ENCODE measurements at regions not wholly inside any gene's neighbourhood (a gene's known extent, or its start where the extent isn't known, plus 50 kb on each side); places are given as distances from the start of the nearest gene placed in this dataset.

- in situ Hi-C loops (cut with MboI; ENCODE audit: low sequenced_read_pairs): no loop called here
- Histone ChIP-seq H4K91ac (ENCODE audit: insufficient read depth, low read depth, low read length) (no peak overlapping the region), H4K20me1 (ENCODE audit: insufficient read depth, low read length) (no peaks in the 10 kb centered on the region), H3K4me2 (ENCODE audit: low read depth, low read length) (no peak overlapping the region), H3K14ac (replicated peaks; ENCODE audit: low read depth, low read length) (0 out of 2 replicates have a peak overlapping the region, but pooled peaks have one; percentile 2), H3K56ac (ENCODE audit: extremely low read depth, insufficient read depth, low read length) (no peak overlapping the region), H3K9ac (ENCODE audit: low read depth, low read length) (no peak overlapping the region), H3K23ac (ENCODE audit: low read depth, low read length) (no peak overlapping the region), H4K5ac (ENCODE audit: low read depth, low read length) (no peak overlapping the region), H3K27me3 (ENCODE audit: control insufficient read depth, insufficient read depth, low read length) (no peaks in the 10 kb centered on the region), H3K79me1 (ENCODE audit: low read depth in 1 of 2, low read length in 2 of 2) (no peaks in the 10 kb centered on the region), H3K36me3 (ENCODE audit: control insufficient read depth, insufficient read depth, low read length) (no peaks in the 10 kb centered on the region), H3K4me1 (ENCODE audit: control insufficient read depth, insufficient read depth, low read length) (no peaks in the 10 kb centered on the region), H3K4me3 (ENCODE audit: insufficient read depth, low read depth, low read length) (no peak overlapping the region), H2BK5ac (ENCODE audit: low read depth, low read length, poor library complexity, severe bottlenecking) (no peak overlapping the region), H2AK5ac (ENCODE audit: low read depth, low read length) (no peak overlapping the region), H3K9me1 (ENCODE audit: insufficient read depth, low read length) (no peaks in the 10 kb centered on the region), H3K9me3 (ENCODE audit: control insufficient read depth, insufficient read depth, low read length) (no peaks in the 10 kb centered on the region), H3K18ac (ENCODE audit: low read depth, low read length) (no peak overlapping the region), H2BK120ac (ENCODE audit: low read depth, low read length) (no peak overlapping the region), H3K27ac (ENCODE audit: insufficient read depth, low read length) (no peak overlapping the region), H2AFZ (replicated peaks; ENCODE audit: low read length, poor library complexity) (no peak overlapping the region), H2BK20ac (ENCODE audit: low read depth, low read length) (no peak overlapping the region), H2AK9ac (replicated peaks; ENCODE audit: low read depth, low read length, poor library complexity) (no peak overlapping the region), H2BK15ac (ENCODE audit: low read depth, low read length) (no peak overlapping the region), H4K8ac (ENCODE audit: low read depth in 2 of 2, low read length in 2 of 2) (no peak overlapping the region), H3K4ac (ENCODE audit: low read depth, low read length) (no peak overlapping the region)
- POLR2A ChIA-PET (ENCODE audit: unreplicated experiment): no interaction called here
- BruUV-seq (replicated peaks): no TSS peak
- WGBS, 2 experiments (ENCODE audit: extremely low coverage in 2 of 2, insufficient read length in 1 of 2): no CpG with 5 or more reads among the region's 3 CpGs
- CTCF ChIA-PET: no interaction called here
- peak; percentile 16 for DNase-seq
- ATAC-seq (ENCODE audit: low read depth): no peak
- intact Hi-C loops (cut with micrococcal nuclease): no loop called here
- TF ChIP-seq SMC3 (IDR thresholded peaks at IDR 0.05; ENCODE audit: low read depth, low read length): no peak
- TF ChIP-seq POLR2A (IDR thresholded peaks at IDR 0.05; ENCODE audit: low read depth, low read length): no peak
- no peak for TF ChIP-seq MXI1 (IDR thresholded peaks at IDR 0.05; ENCODE audit: borderline replicate concordance, low read depth, low read length)
- TF ChIP-seq CHD1 (IDR thresholded peaks at IDR 0.05; ENCODE audit: low read depth, low read length): no peak
- no peak for TF ChIP-seq FOS (IDR thresholded peaks at IDR 0.05; ENCODE audit: low read depth, low read length)
- TF ChIP-seq RCOR1 (IDR thresholded peaks at IDR 0.05; ENCODE audit: insufficient replicate concordance, low read length): no peak
- TF ChIP-seq, protein P1, sequence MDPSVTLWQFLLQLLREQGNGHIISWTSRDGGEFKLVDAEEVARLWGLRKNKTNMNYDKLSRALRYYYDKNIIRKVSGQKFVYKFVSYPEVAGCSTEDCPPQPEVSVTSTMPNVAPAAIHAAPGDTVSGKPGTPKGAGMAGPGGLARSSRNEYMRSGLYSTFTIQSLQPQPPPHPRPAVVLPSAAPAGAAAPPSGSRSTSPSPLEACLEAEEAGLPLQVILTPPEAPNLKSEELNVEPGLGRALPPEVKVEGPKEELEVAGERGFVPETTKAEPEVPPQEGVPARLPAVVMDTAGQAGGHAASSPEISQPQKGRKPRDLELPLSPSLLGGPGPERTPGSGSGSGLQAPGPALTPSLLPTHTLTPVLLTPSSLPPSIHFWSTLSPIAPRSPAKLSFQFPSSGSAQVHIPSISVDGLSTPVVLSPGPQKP (IDR thresholded peaks at IDR 0.05; ENCODE audit: borderline replicate concordance, low read depth, low read length): no peak
- no peak for TF ChIP-seq NFE2L2 (IDR thresholded peaks at IDR 0.05; ENCODE audit: low read depth, low read length)
- dilution Hi-C loops (cut with HindIII; ENCODE audit: low sequenced_read_pairs, unreplicated experiment): no loop called here
Measured at GRCh38 chr7:46115410-46115809, 194.3 kb upstream of the IGFBP3 start.

All from IMR-90 (cell line).